ENCODE measurements at regions not wholly inside any gene's neighbourhood (a gene's known extent, or its start where the extent isn't known, plus 50 kb on each side); places are given as distances from the start of the nearest gene placed in this dataset.
"Not testable (repeated sequence)": the region's sequence is repeated elsewhere in the genome, so short reads cannot be mapped to it uniquely, and the experiment has no call there.

DNA sequence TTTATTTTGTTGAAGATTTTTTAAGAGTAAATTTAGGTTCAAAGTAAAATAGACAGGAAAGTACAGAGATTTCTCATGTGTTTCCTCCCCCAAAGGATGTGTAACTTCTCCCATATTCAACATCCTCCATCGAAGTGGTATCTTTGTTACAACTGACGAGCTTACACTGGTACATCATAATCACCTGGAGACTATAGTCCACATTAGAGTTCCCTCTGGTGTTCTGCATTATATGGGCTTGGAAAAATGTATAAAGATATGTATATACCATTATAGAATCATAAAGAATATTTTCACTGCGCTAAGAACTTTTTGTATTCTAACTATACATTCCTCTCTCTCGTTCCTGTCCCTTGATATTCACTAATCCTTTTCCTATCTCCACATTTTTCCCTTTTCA is 203.7 kb downstream of the AMY1C start:
- no peak for ATAC-seq (replicated peaks)
- no peaks in the 10 kb centered on the region for H3K4me1 Mint-ChIP-seq
- peaks cover 10% of the 10 kb centered on the region for H3K9me3 Mint-ChIP-seq

GRCh38 chr1:103958699-103959098 is 209.0 kb downstream of the AMY1C start:
- no peak overlapping the region for H3K27ac Mint-ChIP-seq
- peaks cover 7% of the 10 kb centered on the region for H3K9me3 Mint-ChIP-seq
- no peaks in the 10 kb centered on the region for H3K4me1 Mint-ChIP-seq
- no peak overlapping the region for H3K4me3 Mint-ChIP-seq
- ATAC-seq (replicated peaks): no peak
- no peaks in the 10 kb centered on the region for H3K27me3 Mint-ChIP-seq
- no peaks in the 10 kb centered on the region for H3K36me3 Mint-ChIP-seq (ENCODE audit: low read depth)

More for the DNA sequence above, 203.7 kb downstream of the AMY1C start:
- Mint-ChIP-seq H3K4me3 (no peak overlapping the region), H3K27ac (no peak overlapping the region), H3K36me3 (ENCODE audit: low read depth) (no peaks in the 10 kb centered on the region), H3K27me3 (no peaks in the 10 kb centered on the region)

GRCh38 chr1:103959565-103959964 is 209.9 kb downstream of the AMY1C start:
- no peak overlapping the region for H3K4me3 Mint-ChIP-seq
- H3K36me3 Mint-ChIP-seq (ENCODE audit: low read depth): no peaks in the 10 kb centered on the region
- H3K9me3 Mint-ChIP-seq: peaks cover 4% of the 10 kb centered on the region
- no peak overlapping the region for H3K27ac Mint-ChIP-seq
- H3K4me1 Mint-ChIP-seq: no peaks in the 10 kb centered on the region
- no peak for ATAC-seq (replicated peaks)
- H3K27me3 Mint-ChIP-seq: no peaks in the 10 kb centered on the region

DNA sequence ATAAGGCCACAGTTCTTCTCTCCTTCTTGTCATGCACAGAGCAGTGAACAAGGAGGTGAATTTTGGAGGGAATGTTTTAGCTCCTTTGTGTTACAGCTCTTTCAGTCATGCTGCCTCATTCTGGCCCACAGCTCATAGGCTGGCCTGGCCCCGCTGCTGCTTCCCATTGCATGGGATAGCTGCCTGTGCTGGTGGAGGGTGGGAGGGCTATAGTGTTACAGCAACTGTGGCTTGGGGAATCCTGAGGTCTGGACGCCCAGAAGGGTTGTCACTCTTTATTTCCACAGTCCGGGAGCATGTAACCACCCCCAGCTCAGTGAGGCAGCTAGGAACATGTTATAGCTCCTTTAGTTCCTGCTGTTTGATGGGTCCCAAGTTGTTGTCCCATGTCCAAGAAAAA is 210.3 kb downstream of the AMY1C start:
- Mint-ChIP-seq H3K27me3 (no peaks in the 10 kb centered on the region), H3K4me3 (no peak overlapping the region), H3K36me3 (ENCODE audit: low read depth) (no peaks in the 10 kb centered on the region), H3K9me3 (peaks cover 4% of the 10 kb centered on the region), H3K4me1 (no peaks in the 10 kb centered on the region), H3K27ac (no peak overlapping the region)
- no peak for ATAC-seq (replicated peaks)

DNA sequence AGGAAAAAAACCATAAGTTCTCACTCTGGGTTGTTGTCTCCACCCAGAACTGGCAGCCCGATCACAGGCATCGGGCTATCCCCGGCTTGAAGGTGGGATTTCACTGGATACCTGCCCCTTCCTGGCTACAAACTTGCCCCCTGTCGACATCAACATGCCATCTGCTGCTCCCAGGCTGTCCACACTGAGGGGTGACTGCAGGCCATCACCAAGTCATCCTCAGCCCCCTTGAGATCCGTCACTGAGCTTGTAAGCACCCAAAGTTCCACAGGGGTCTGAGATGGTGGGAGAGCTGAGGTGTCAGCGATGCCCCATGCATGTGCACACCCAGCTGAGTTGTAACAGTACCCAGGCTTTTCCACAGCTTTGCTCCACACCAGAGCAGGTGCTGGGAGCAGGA is 211.0 kb downstream of the AMY1C start:
- no peaks in the 10 kb centered on the region for H3K4me1 Mint-ChIP-seq
- no peaks in the 10 kb centered on the region for H3K27me3 Mint-ChIP-seq
- H3K27ac Mint-ChIP-seq: no peak overlapping the region
- no peak for ATAC-seq (replicated peaks)
- H3K9me3 Mint-ChIP-seq: peaks cover 4% of the 10 kb centered on the region
- no peak overlapping the region for H3K4me3 Mint-ChIP-seq
- no peaks in the 10 kb centered on the region for H3K36me3 Mint-ChIP-seq (ENCODE audit: low read depth)

- no peaks in the 10 kb centered on the region for H3K36me3 Mint-ChIP-seq (ENCODE audit: low read depth)
- no peaks in the 10 kb centered on the region for H3K27me3 Mint-ChIP-seq
- H3K4me3 Mint-ChIP-seq: no peak overlapping the region
- H3K9me3 Mint-ChIP-seq: peaks cover 16% of the 10 kb centered on the region
- no peaks in the 10 kb centered on the region for H3K4me1 Mint-ChIP-seq
- no peak for ATAC-seq (replicated peaks)
- H3K27ac Mint-ChIP-seq: no peak overlapping the region
These were observed 237.1 kb downstream of the AMY1C start for GRCh38 chr1:103986792-103987191.

DNA sequence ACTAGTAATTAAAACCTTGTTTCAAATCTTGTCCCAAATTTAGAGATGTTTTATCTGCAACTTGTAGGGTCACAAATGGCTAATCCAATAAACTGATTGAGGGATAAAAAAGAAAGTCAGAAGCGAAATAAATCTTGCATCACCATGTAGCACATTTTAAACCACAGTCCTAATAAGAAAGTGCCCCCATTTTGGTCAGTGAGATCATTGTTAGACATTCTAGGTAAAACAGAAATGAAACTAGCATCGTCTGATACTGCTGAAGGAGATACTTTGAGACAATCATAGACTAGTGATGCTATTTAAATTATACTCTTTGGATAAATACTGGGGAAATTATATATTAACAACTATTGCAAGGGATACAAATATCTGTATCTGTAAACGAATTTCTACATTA is 247.9 kb downstream of the AMY1C start:
- no peak overlapping the region for H3K4me3 Mint-ChIP-seq
- peaks cover 10% of the 10 kb centered on the region for H3K9me3 Mint-ChIP-seq
- no peak overlapping the region for H3K27ac Mint-ChIP-seq
- H3K4me1 Mint-ChIP-seq: no peaks in the 10 kb centered on the region
- H3K36me3 Mint-ChIP-seq (ENCODE audit: low read depth): no peaks in the 10 kb centered on the region
- no peak for ATAC-seq (replicated peaks)
- no peaks in the 10 kb centered on the region for H3K27me3 Mint-ChIP-seq

- Mint-ChIP-seq H3K27ac (no peak overlapping the region), H3K4me1 (no peaks in the 10 kb centered on the region), H3K4me3 (no peak overlapping the region), H3K27me3 (no peaks in the 10 kb centered on the region), H3K36me3 (ENCODE audit: low read depth) (no peaks in the 10 kb centered on the region), H3K9me3 (peaks cover 12% of the 10 kb centered on the region)
- ATAC-seq (replicated peaks): no peak
These were observed 269.4 kb downstream of the AMY1C start for GRCh38 chr1:104018922-104019674.

- Mint-ChIP-seq H3K4me3 (no peak overlapping the region), H3K4me1 (no peaks in the 10 kb centered on the region), H3K27ac (no peak overlapping the region), H3K36me3 (ENCODE audit: low read depth) (no peaks in the 10 kb centered on the region), H3K9me3 (peaks cover 12% of the 10 kb centered on the region), H3K27me3 (no peaks in the 10 kb centered on the region)
- no peak for ATAC-seq (replicated peaks)
These were observed 270.0 kb downstream of the AMY1C start for GRCh38 chr1:104019675-104020049.

DNA sequence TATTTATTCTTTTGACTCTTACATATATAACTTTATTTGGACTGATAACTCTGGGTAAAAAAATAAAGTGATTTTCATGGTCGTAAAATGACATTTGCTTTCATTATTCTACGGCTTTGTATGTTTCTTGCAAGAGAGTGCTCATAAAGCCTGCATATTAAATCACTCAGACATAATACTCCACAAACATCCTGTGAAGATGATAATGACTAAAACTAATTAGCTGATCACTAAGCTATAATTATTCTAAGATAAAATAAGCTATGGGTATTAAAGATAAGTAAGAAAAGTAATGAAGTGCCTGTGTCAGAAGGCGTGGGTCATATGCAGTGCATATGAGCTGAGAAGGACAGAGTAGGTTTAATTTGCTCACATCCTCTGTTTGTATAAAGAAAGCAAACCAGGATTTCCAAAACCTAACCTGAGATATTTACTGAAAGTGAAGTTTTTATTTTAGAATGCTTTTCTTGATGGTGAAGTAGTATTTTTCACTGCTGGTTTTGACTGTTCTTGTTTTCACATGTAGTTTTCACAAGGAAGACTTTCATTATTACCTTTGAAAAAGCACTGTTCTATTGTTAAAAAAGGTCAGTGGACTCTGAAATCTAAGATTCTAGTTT is 278.8 kb downstream of the AMY1C start:
- Mint-ChIP-seq H3K36me3 (ENCODE audit: low read depth) (no peaks in the 10 kb centered on the region), H3K4me3 (no peak overlapping the region), H3K9me3 (no peaks in the 10 kb centered on the region), H3K27me3 (no peaks in the 10 kb centered on the region), H3K27ac (no peak overlapping the region), H3K4me1 (no peaks in the 10 kb centered on the region)
- ATAC-seq (replicated peaks): no peak

- no peaks in the 10 kb centered on the region for H3K27me3 Mint-ChIP-seq
- no peaks in the 10 kb centered on the region for H3K9me3 Mint-ChIP-seq
- H3K27ac Mint-ChIP-seq: no peak overlapping the region
- ATAC-seq (replicated peaks): no peak
- H3K4me1 Mint-ChIP-seq: no peaks in the 10 kb centered on the region
- no peaks in the 10 kb centered on the region for H3K36me3 Mint-ChIP-seq (ENCODE audit: low read depth)
- no peak overlapping the region for H3K4me3 Mint-ChIP-seq
These were observed 279.8 kb downstream of the AMY1C start for GRCh38 chr1:104029456-104029970.

- ATAC-seq (replicated peaks): no peak
- peaks cover 17% of the 10 kb centered on the region for H3K9me3 Mint-ChIP-seq
These were observed 307.1 kb downstream of the AMY1C start for GRCh38 chr1:104056786-104057185.

GRCh38 chr1:104057219-104057898 is 307.7 kb downstream of the AMY1C start:
- H3K36me3 Mint-ChIP-seq (ENCODE audit: low read depth); H3K4me3 Mint-ChIP-seq; H3K27ac Mint-ChIP-seq; H3K27me3 Mint-ChIP-seq; ATAC-seq (replicated peaks); H3K4me1 Mint-ChIP-seq: not testable (repeated sequence)
- H3K9me3 Mint-ChIP-seq: peaks cover 17% of the 10 kb centered on the region

More at GRCh38 chr1:104056786-104057185, 307.1 kb downstream of the AMY1C start:
- Mint-ChIP-seq H3K4me3 (no peak overlapping the region), H3K36me3 (ENCODE audit: low read depth) (no peaks in the 10 kb centered on the region), H3K27me3 (no peaks in the 10 kb centered on the region), H3K27ac (no peak overlapping the region), H3K4me1 (no peaks in the 10 kb centered on the region)

- H3K27me3 Mint-ChIP-seq; H3K4me3 Mint-ChIP-seq; H3K27ac Mint-ChIP-seq; ATAC-seq (replicated peaks); H3K4me1 Mint-ChIP-seq; H3K36me3 Mint-ChIP-seq (ENCODE audit: low read depth); H3K9me3 Mint-ChIP-seq: not testable (repeated sequence)
These were observed 311.9 kb downstream of the AMY1C start for GRCh38 chr1:104061637-104062036.

DNA sequence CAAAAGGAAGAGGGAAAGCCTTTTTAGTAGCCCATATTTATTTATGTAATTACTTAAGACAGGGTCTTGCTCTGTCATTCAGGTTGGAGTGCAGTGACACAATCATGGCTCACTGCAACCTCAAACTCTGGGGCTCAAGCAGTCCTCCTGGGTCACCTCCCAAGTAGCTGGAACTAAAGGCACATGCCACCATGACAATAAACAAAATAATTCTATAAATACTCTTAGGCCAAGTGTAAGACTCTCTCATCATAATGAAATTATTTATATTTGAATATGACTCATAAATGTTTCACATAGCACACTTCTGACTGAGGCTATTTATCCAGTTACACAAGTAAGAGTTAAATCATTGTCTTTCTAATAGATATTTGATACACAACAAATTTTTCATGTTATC is 314.7 kb downstream of the AMY1C start:
- Mint-ChIP-seq H3K9me3 (peaks cover 9% of the 10 kb centered on the region), H3K4me3 (no peak overlapping the region), H3K27me3 (no peaks in the 10 kb centered on the region), H3K27ac (no peak overlapping the region), H3K4me1 (no peaks in the 10 kb centered on the region), H3K36me3 (ENCODE audit: low read depth) (no peaks in the 10 kb centered on the region)
- ATAC-seq (replicated peaks): no peak

All from activated T-helper 17 cell treated with anti-CD3 and anti-CD28 coated beads, Interleukin-2, amount 50 U/mL, for 72 hours (primary cell).